NB4 (cell line): ENCODE measurements at regions not wholly inside any gene's neighbourhood (a gene's known extent, or its start where the extent isn't known, plus 50 kb on each side); places are given as distances from the start of the nearest gene placed in this dataset.

Experiments
- CTCF ChIP-seq: IDR thresholded peaks from one replicate; pipeline ENCODE4 v1.5.1; 2012; ENCODE audit warnings: low read depth, low read length
- TF ChIP-seq, protein P1 (sequence below): IDR thresholded peaks from 2 replicates; pipeline ENCODE4 v1.6.1; 2011; ENCODE audit warnings: low read depth, low read length

GRCh38 chr1:69109277-69109676, 458.4 kb upstream of the LRRC7 start:
- no peak for TF ChIP-seq CTCF
- TF ChIP-seq, protein P1, sequence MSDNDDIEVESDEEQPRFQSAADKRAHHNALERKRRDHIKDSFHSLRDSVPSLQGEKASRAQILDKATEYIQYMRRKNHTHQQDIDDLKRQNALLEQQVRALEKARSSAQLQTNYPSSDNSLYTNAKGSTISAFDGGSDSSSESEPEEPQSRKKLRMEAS, result no peak
